IMR-90 (cell line): ENCODE measurements at regions not wholly inside any gene's neighbourhood (a gene's known extent, or its start where the extent isn't known, plus 50 kb on each side); places are given as distances from the start of the nearest gene placed in this dataset.

ENCODE experiments used
- BHLHE40 ChIP-seq: fragments of 150-350 bp; IDR thresholded peaks from 2 replicates; pipeline ENCODE4 v1.6.1; 2016; ENCODE audit warnings: mild to moderate bottlenecking, low read depth, low read length
- CEBPB ChIP-seq: IDR thresholded peaks from 2 replicates; pipeline ENCODE4 v1.6.1; 2012; ENCODE audit warnings: low read depth, low read length, improper control_type of control experiment
- CTCF ChIP-seq: conservative IDR thresholded peaks from 2 replicates; pipeline ENCODE4 v1.5.1; 2012; ENCODE audit warnings: mild to moderate bottlenecking, low read depth, low read length, improper control_type of control experiment
- ELK1 ChIP-seq: fragments of 150-350 bp; IDR thresholded peaks from 2 replicates; pipeline ENCODE4 v1.6.1; 2016; ENCODE audit warnings: low read depth, mild to moderate bottlenecking, low read length, moderate library complexity, borderline replicate concordance
- MAZ ChIP-seq: IDR thresholded peaks from 2 replicates; pipeline ENCODE4 v1.6.1; 2012; ENCODE audit warnings: low read depth, mild to moderate bottlenecking, low read length, improper control_type of control experiment, moderate library complexity, borderline replicate concordance
- MXI1 ChIP-seq: IDR thresholded peaks from 2 replicates; pipeline ENCODE4 v1.6.1; 2012; ENCODE audit warnings: low read depth, mild to moderate bottlenecking, low read length, moderate library complexity, borderline replicate concordance
- POLR2A ChIP-seq: IDR thresholded peaks from 2 replicates; pipeline ENCODE4 v1.6.1; 2012; ENCODE audit warnings: mild to moderate bottlenecking, low read depth, low read length
- RAD21 ChIP-seq: IDR thresholded peaks from 2 replicates; pipeline ENCODE4 v1.6.1; 2012; ENCODE audit warnings: low read length, improper control_type of control experiment
- RCOR1 ChIP-seq: IDR thresholded peaks from 2 replicates; pipeline ENCODE4 v1.6.1; 2012; ENCODE audit warnings: mild to moderate bottlenecking, low read length, improper control_type of control experiment; ENCODE audit not compliant: insufficient replicate concordance
- RFX5 ChIP-seq: IDR thresholded peaks from 2 replicates; pipeline ENCODE4 v1.8.0; 2012; ENCODE audit warnings: low read depth, mild to moderate bottlenecking, low read length, moderate library complexity
- USF2 ChIP-seq: fragments of 150-350 bp; IDR thresholded peaks from 2 replicates; pipeline ENCODE4 v1.6.1; 2017; ENCODE audit warnings: mild to moderate bottlenecking, antibody characterized with exemption, low read length, low read depth

GRCh38 chr2:48129293-48129950 is 185.1 kb upstream of the FOXN2 start:
- TF ChIP-seq MAZ (no peak), CTCF (no peak), RAD21 (no peak), ELK1 (no peak), POLR2A (no peak), USF2 (no peak), RCOR1 (no peak), CEBPB (no peak), BHLHE40 (no peak), MXI1 (no peak), RFX5 (no peak)
